Naive thymus-derived CD4-positive, alpha-beta T cell (primary cell): ENCODE measurements at regions not wholly inside any gene's neighbourhood (a gene's known extent, or its start where the extent isn't known, plus 50 kb on each side); places are given as distances from the start of the nearest gene placed in this dataset.

Experiments
- ATAC-seq: fragments of 150-1000 bp; cut with Tn5 transposase; 2 replicates; pipeline ENCODE4 v1.10.0; 2021; ENCODE audit warnings: mild to moderate bottlenecking, moderate library complexity
- CTCF ChIA-PET: fragments of 350-600 bp; sonication (Branson Sonifier 250); formaldehyde crosslinking; loops from one replicate; lab custom pipeline; 2021; ENCODE audit warnings: antibody characterized with exemption; lab: Charles Lee
- POLR2A ChIA-PET: fragments of 350-600 bp; sonication (Branson Sonifier 250); formaldehyde crosslinking; loops from one replicate; lab custom pipeline; 2021; ENCODE audit warnings: antibody characterized with exemption, inconsistent platforms; lab: Charles Lee
- DNase-seq, 9 donors: peaks; one replicate each; pipeline versions ENCODE4 v3.0.0 to v3.0.0-alpha.2; 2020 to 2022; ENCODE audit warnings: mixed read lengths in 1 of 9
- H3K27ac ChIP-seq: one replicate; pipeline ENCODE4 v1.7.0; 2013; ENCODE audit warnings: mild to moderate bottlenecking, low read depth, low read length, moderate library complexity
- H3K27me3 ChIP-seq, 2 donors: one replicate each; pipeline ENCODE4 v1.7.0; 2013; ENCODE audit warnings: low read length in 2 of 2, mild to moderate bottlenecking in 2 of 2, moderate library complexity in 2 of 2; ENCODE audit not compliant: control insufficient read depth in 2 of 2, insufficient read depth in 2 of 2
- H3K36me3 ChIP-seq, 3 experiments: 1 replicate in 2 of 3; 2 replicates in 1 of 3; pipeline ENCODE4 v1.7.0; 2013; ENCODE audit warnings: low read length in 3 of 3, mild to moderate bottlenecking in 3 of 3, moderate library complexity in 1 of 3; ENCODE audit not compliant: insufficient read depth in 3 of 3, control insufficient read depth in 2 of 3
- H3K4me1 ChIP-seq, 2 donors: one replicate each; pipeline ENCODE4 v1.7.0; 2013; ENCODE audit warnings: low read length in 2 of 2, mild to moderate bottlenecking in 2 of 2, moderate library complexity in 1 of 2; ENCODE audit not compliant: control insufficient read depth in 2 of 2, insufficient read depth in 2 of 2
- H3K4me3 ChIP-seq: 2 replicates; pipeline ENCODE4 v1.7.0; 2013; ENCODE audit warnings: mild to moderate bottlenecking, low read length
- H3K9me3 ChIP-seq, 3 experiments: 1 replicate in 2 of 3; 2 replicates in 1 of 3; pipeline ENCODE4 v1.7.0; 2013; ENCODE audit warnings: low read length in 3 of 3; ENCODE audit not compliant: control insufficient read depth in 2 of 3
- H3K27ac Mint-ChIP-seq, 9 donors: one replicate each; pipeline ENCODE4 v1.8.0; 2020 to 2022; ENCODE audit warnings: mixed read lengths in 9 of 9, mild to moderate bottlenecking in 8 of 9, moderate library complexity in 5 of 9, inconsistent platforms in 2 of 9
- H3K27me3 Mint-ChIP-seq, 5 donors: one replicate each; pipeline ENCODE4 v1.8.0; 2021 to 2022; ENCODE audit warnings: mixed read lengths in 5 of 5, mild to moderate bottlenecking in 1 of 5
- H3K36me3 Mint-ChIP-seq, 5 donors: one replicate each; pipeline ENCODE4 v1.8.0; 2020 to 2022; ENCODE audit warnings: mixed read lengths in 5 of 5, mild to moderate bottlenecking in 3 of 5, inconsistent platforms in 1 of 5
- H3K4me1 Mint-ChIP-seq, 7 donors: one replicate each; pipeline ENCODE4 v1.8.0; 2020 to 2022; ENCODE audit warnings: mixed read lengths in 7 of 7, mild to moderate bottlenecking in 3 of 7, inconsistent platforms in 1 of 7
- H3K4me3 Mint-ChIP-seq, 10 donors: one replicate each; pipeline ENCODE4 v1.8.0; 2020 to 2022; ENCODE audit warnings: mild to moderate bottlenecking in 10 of 10, mixed read lengths in 10 of 10, moderate library complexity in 6 of 10, inconsistent platforms in 2 of 10
- H3K9me3 Mint-ChIP-seq, 11 donors: one replicate each; pipeline ENCODE4 v1.8.0; 2020 to 2022; ENCODE audit warnings: mixed read lengths in 11 of 11, mild to moderate bottlenecking in 4 of 11, inconsistent platforms in 1 of 11, moderate library complexity in 1 of 11
- intact Hi-C, 2 donors: fragments of 100-400 bp; cut with micrococcal nuclease; formaldehyde crosslinking; loops; one replicate each; pipeline ENCODE4 v1.15.1; 2023

DNA sequence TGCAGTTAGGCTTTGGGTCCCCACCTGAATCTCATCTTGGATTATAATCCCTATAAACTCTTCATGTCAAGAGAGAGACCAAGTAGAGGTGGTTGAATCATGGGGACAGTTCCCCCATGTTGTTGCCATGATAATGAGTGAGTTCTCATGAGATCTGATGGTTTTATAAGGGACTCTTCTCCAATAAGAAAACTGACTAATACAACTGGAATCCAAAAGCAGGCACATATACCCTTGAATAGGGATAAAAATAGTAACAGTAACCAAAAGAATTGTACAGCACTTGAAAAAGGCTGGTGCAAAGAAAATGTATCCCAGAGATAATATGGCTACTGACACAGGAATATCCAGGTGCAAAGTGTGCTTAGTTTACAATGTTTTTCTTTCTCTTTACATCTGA lies 351.5 kb upstream of the MAD2L1 start:
- Mint-ChIP-seq H3K27ac (no peak overlapping the region), H3K4me1 (no peaks in the 10 kb centered on the region), H3K36me3 (no peaks in the 10 kb centered on the region), H3K9me3 (peaks cover 0 to 23% (median 9%) of the 10 kb centered on the region in 11 donors), H3K4me3 (no peak overlapping the region), H3K27me3 (no peaks in the 10 kb centered on the region)
- Histone ChIP-seq H3K27ac (no peak overlapping the region), H3K4me1 (no peaks in the 10 kb centered on the region), H3K9me3 (peaks cover 0 to 3% (median 0%) of the 10 kb centered on the region in 3 experiments), H3K27me3 (no peaks in the 10 kb centered on the region), H3K36me3 (no peaks in the 10 kb centered on the region), H3K4me3 (no peak overlapping the region)
- ChIA-PET CTCF (no interaction called here), POLR2A (no interaction called here)
- intact Hi-C loops, result no loop called here
- ATAC-seq, result no peak
- DNase-seq, result no peak

DNA sequence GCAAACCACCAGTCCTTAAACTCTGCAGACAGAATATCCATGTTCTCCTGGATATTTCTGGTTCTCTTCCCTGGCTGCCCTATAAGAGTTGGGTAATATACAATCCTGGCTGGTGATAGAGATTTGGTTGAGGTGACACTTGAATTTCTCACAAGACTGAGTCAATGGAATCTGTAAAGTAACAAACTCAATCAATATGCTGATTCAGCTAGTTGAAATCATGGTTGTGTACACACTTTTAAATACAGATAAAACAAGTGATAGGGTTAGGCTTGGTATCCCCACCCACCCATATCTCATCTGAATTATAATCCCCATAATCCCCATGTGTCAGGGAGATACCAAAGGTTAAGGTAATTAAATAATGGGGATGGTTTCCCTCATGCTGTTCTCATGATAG lies 349.2 kb upstream of the MAD2L1 start:
- ATAC-seq, result no peak
- H3K9me3 Mint-ChIP-seq, result peaks cover 0 to 43% (median 15%) of the 10 kb centered on the region in 11 donors
- H3K36me3 ChIP-seq, result no peaks in the 10 kb centered on the region
- ChIA-PET POLR2A (no interaction called here), CTCF (no interaction called here)
- H3K9me3 ChIP-seq, result peaks cover 0 to 3% (median 0%) of the 10 kb centered on the region in 3 experiments
- H3K4me3 ChIP-seq, result no peak overlapping the region
- H3K4me1 Mint-ChIP-seq, result no peaks in the 10 kb centered on the region
- no peaks in the 10 kb centered on the region for H3K27me3 Mint-ChIP-seq
- DNase-seq, result no peak
- H3K27me3 ChIP-seq, result no peaks in the 10 kb centered on the region
- H3K4me3 Mint-ChIP-seq, result no peak overlapping the region
- H3K27ac ChIP-seq, result no peak overlapping the region
- intact Hi-C loops, result no loop called here
- H3K4me1 ChIP-seq, result no peaks in the 10 kb centered on the region
- H3K36me3 Mint-ChIP-seq, result peaks cover 0 to under 1% (median 0%) of the 10 kb centered on the region in 5 donors
- no peak overlapping the region for H3K27ac Mint-ChIP-seq

DNA sequence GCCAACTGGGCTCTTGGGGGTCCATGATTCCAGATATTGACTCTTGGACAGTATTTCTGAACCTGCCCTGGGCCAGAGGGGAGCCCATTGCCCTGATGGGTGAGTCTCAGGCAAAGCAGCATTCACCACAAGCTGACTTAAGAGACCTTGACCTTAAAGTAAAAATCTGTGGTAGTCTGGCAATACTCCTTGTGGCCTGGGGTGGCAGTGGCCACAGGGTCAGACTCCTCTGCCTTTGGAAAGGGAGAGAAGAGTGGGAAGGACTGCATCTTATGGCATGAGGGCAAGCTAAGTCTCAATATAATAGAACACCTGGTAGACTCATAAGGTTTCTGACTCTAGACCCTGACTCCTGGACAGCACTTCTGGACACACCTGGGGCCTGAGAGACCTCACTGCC lies 340.3 kb upstream of the MAD2L1 start:
- H3K9me3 ChIP-seq, result no peaks in the 10 kb centered on the region
- H3K27me3 Mint-ChIP-seq, result peaks cover 0 to 6% (median 0%) of the 10 kb centered on the region in 5 donors
- H3K27ac ChIP-seq, result no peak overlapping the region
- H3K9me3 Mint-ChIP-seq, result peaks cover 0 to 59% (median 21%) of the 10 kb centered on the region in 11 donors
- ATAC-seq, result no peak
- POLR2A ChIA-PET, result no interaction called here
- DNase-seq, result no peak
- no peaks in the 10 kb centered on the region for H3K27me3 ChIP-seq
- H3K4me1 ChIP-seq, result no peaks in the 10 kb centered on the region
- H3K4me1 Mint-ChIP-seq, result no peaks in the 10 kb centered on the region
- H3K4me3 Mint-ChIP-seq, result no peak overlapping the region
- peaks cover 0 to 8% (median 0%) of the 10 kb centered on the region in 5 donors for H3K36me3 Mint-ChIP-seq
- H3K27ac Mint-ChIP-seq, result no peak overlapping the region
- H3K36me3 ChIP-seq, result no peaks in the 10 kb centered on the region
- CTCF ChIA-PET, result no interaction called here
- no peak overlapping the region for H3K4me3 ChIP-seq
- intact Hi-C loops, result no loop called here

DNA sequence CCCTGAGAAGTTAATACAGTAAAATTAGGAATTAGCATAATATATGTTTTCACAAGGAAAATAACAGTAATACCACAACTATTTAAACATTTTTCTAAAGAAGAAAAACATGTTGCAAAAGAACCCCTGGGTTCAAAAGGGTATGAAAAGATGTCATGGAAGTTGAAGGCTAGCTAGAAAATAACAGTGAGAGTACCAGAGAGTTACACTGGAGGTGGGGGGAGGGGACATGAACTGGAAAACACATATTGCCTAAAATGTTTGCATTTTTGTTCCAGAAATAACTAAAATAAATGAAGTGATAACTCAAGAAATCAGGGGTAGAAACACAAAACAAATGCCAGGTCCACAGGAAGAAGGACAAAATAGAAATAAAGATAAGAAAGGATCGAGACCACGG lies 336.6 kb upstream of the MAD2L1 start:
- no peaks in the 10 kb centered on the region for H3K9me3 ChIP-seq
- intact Hi-C loops, result no loop called here
- Mint-ChIP-seq H3K27me3 (peaks cover 0 to 6% (median 0%) of the 10 kb centered on the region in 5 donors), H3K27ac (no peak overlapping the region), H3K36me3 (peaks cover 0 to 5% (median 0%) of the 10 kb centered on the region in 5 donors), H3K9me3 (peaks cover 0 to 24% (median 8%) of the 10 kb centered on the region in 11 donors), H3K4me3 (no peak overlapping the region), H3K4me1 (no peaks in the 10 kb centered on the region)
- DNase-seq, result no peak
- H3K36me3 ChIP-seq, result no peaks in the 10 kb centered on the region
- ChIA-PET CTCF (no interaction called here), POLR2A (no interaction called here)
- H3K27ac ChIP-seq, result no peak overlapping the region
- no peak for ATAC-seq
- no peak overlapping the region for H3K4me3 ChIP-seq
- H3K4me1 ChIP-seq, result no peaks in the 10 kb centered on the region
- H3K27me3 ChIP-seq, result no peaks in the 10 kb centered on the region

DNA sequence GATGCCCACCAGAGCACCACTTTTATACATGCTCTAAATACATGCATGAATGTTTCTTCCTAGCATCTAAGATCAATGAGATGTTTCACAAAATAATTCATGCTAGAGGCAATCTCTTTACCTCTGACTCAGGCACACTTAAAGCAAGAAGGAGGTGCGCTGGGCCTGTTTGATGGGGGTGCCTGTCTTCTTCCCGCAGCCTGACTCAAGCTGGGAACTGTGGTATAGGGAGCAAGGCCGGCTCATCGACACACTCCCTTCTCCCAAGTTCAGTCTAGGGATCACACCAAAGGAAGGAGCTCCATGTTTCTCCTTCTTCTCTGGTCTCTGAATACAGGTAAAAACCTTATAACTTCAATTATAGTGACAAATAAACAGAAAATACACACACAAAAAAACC lies 333.8 kb upstream of the MAD2L1 start:
- Mint-ChIP-seq H3K36me3 (peaks cover 0 to 4% (median 0%) of the 10 kb centered on the region in 5 donors), H3K9me3 (peaks cover 0 to 12% (median 0%) of the 10 kb centered on the region in 11 donors), H3K27ac (no peak overlapping the region), H3K4me3 (no peak overlapping the region), H3K27me3 (peaks cover 0 to 6% (median 0%) of the 10 kb centered on the region in 5 donors), H3K4me1 (no peaks in the 10 kb centered on the region)
- H3K4me3 ChIP-seq, result no peak overlapping the region
- H3K4me1 ChIP-seq, result no peaks in the 10 kb centered on the region
- ATAC-seq (no peak), DNase-seq (no peak)
- intact Hi-C loops, result no loop called here
- ChIA-PET POLR2A (no interaction called here), CTCF (no interaction called here)
- no peaks in the 10 kb centered on the region for H3K27me3 ChIP-seq
- H3K27ac ChIP-seq, result no peak overlapping the region
- no peaks in the 10 kb centered on the region for H3K9me3 ChIP-seq
- no peaks in the 10 kb centered on the region for H3K36me3 ChIP-seq

DNA sequence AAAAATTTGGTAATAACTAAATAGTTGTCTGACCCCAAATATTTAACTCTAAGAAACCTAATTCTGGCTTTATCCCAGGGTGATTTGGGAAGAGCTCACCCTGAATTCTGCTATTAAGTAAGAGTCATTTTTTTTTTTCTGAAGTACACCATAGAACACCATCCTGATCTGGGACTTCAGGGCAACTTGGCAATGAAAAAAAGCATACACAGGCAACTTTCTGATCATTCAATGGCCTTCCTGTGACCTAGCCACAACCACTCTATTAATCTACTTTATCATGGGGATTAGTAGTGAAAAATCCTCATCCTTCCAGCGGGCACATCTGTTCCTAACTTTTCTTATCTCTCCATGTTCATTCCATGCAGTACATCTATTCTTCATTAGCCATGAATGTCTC lies 333.2 kb upstream of the MAD2L1 start:
- H3K27ac ChIP-seq, result no peak overlapping the region

DNA sequence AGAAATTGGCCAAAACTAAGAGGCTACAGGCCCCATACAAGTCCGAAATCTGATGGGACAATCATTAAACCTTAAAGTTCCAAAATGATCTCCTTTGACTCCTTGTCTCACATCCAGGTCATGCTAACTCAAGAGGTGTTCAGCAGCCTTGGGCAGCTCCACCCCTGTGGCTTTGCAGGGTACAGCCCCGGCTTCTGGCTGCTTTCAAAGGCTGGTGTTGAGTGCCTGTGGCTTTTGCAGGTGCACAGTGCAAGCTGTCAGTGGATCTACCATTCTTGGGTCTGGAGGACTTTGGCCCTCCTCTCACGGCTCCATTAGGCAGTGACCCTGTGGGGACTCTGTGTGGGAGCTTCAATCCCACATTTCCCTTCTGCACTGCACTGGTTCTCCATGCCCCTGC lies 329.1 kb upstream of the MAD2L1 start:
- intact Hi-C loops, result no loop called here
- DNase-seq, result no peak
- H3K27ac Mint-ChIP-seq, result no peak overlapping the region
- Histone ChIP-seq H3K27ac (no peak overlapping the region), H3K36me3 (no peaks in the 10 kb centered on the region), H3K4me1 (no peaks in the 10 kb centered on the region), H3K27me3 (no peaks in the 10 kb centered on the region), H3K4me3 (no peak overlapping the region), H3K9me3 (no peaks in the 10 kb centered on the region)
- H3K4me1 Mint-ChIP-seq, result no peaks in the 10 kb centered on the region
- no peaks in the 10 kb centered on the region for H3K36me3 Mint-ChIP-seq
- no peak for ATAC-seq
- POLR2A ChIA-PET, result no interaction called here
- CTCF ChIA-PET, result no interaction called here
- peaks cover 0 to 4% (median 0%) of the 10 kb centered on the region in 5 donors for H3K27me3 Mint-ChIP-seq
- H3K9me3 Mint-ChIP-seq, result peaks cover 0 to 4% (median 0%) of the 10 kb centered on the region in 11 donors
- no peak overlapping the region for H3K4me3 Mint-ChIP-seq

More for the DNA sequence above, 333.2 kb upstream of the MAD2L1 start:
- ChIA-PET POLR2A (no interaction called here), CTCF (interaction anchor here (0.6 kb wide), 1 partner anchor 268 kb away, joined by 3 read pairs; no protein-coding TSS in a partner anchor)
- H3K4me3 ChIP-seq, result no peak overlapping the region
- H3K4me3 Mint-ChIP-seq, result no peak overlapping the region
- no peaks in the 10 kb centered on the region for H3K4me1 Mint-ChIP-seq
- H3K36me3 ChIP-seq, result no peaks in the 10 kb centered on the region
- no peaks in the 10 kb centered on the region for H3K9me3 ChIP-seq
- no peaks in the 10 kb centered on the region for H3K4me1 ChIP-seq
- peaks cover 0 to 3% (median 0%) of the 10 kb centered on the region in 5 donors for H3K36me3 Mint-ChIP-seq
- intact Hi-C loops, result no loop called here
- no peak for ATAC-seq
- no peaks in the 10 kb centered on the region for H3K27me3 ChIP-seq
- no peak overlapping the region for H3K27ac Mint-ChIP-seq
- no peak for DNase-seq
- peaks cover 0 to 8% (median 0%) of the 10 kb centered on the region in 11 donors for H3K9me3 Mint-ChIP-seq
- H3K27me3 Mint-ChIP-seq, result peaks cover 0 to 3% (median 0%) of the 10 kb centered on the region in 5 donors
